ELF-1 (cell line): ENCODE measurements at regions not wholly inside any gene's neighbourhood (a gene's known extent, or its start where the extent isn't known, plus 50 kb on each side); places are given as distances from the start of the nearest gene placed in this dataset.
A peak's percentile ranks its signal among the peaks of the same experiment; 100 is the strongest.

ENCODE experiments used
- DNase-seq: peaks from one replicate; pipeline ENCODE4 v3.0.0-alpha.2; 2016; ENCODE audit warnings: low read depth, low spot score

GRCh38 chr5:14986413-14986812 lies 114.8 kb upstream of the ANKH start:
- no peak for DNase-seq

GRCh38 chr5:14983666-14984441 lies 112.3 kb upstream of the ANKH start:
- DNase-seq = no peak

- no peak for DNase-seq
Observed at GRCh38 chr5:14980698-14981097, 109.1 kb upstream of the ANKH start.

- DNase-seq = no peak
Observed at GRCh38 chr5:14977058-14977685, 105.6 kb upstream of the ANKH start.

GRCh38 chr5:14976486-14976885 lies 104.9 kb upstream of the ANKH start:
- no peak for DNase-seq

- no peak for DNase-seq
Observed at GRCh38 chr5:14971873-14972272, 100.3 kb upstream of the ANKH start.

- DNase-seq = no peak
Observed at GRCh38 chr5:14968796-14969195, 97.2 kb upstream of the ANKH start.

GRCh38 chr5:14967166-14967565 lies 95.6 kb upstream of the ANKH start:
- DNase-seq = no peak

- DNase-seq = no peak
Observed at GRCh38 chr5:14965815-14966214, 94.2 kb upstream of the ANKH start.

GRCh38 chr5:14962604-14963003 lies 91.0 kb upstream of the ANKH start:
- DNase-seq = no peak

GRCh38 chr5:14960120-14960462 lies 88.5 kb upstream of the ANKH start:
- no peak for DNase-seq

- DNase-seq = no peak
Observed at GRCh38 chr5:14959399-14960119, 88.0 kb upstream of the ANKH start.

GRCh38 chr5:14958188-14958587 lies 86.6 kb upstream of the ANKH start:
- DNase-seq = no peak

- peak; percentile 44 for DNase-seq
Observed at GRCh38 chr5:14956423-14957046, 85.0 kb upstream of the ANKH start.

- peak; percentile 60 for DNase-seq
Observed at GRCh38 chr5:14954616-14955343, 83.2 kb upstream of the ANKH start.

- DNase-seq = no peak
Observed at GRCh38 chr5:14954216-14954615, 82.6 kb upstream of the ANKH start.

GRCh38 chr5:14953075-14953607 lies 81.6 kb upstream of the ANKH start:
- peak; percentile 32 for DNase-seq

- DNase-seq = no peak
Observed at GRCh38 chr5:14948383-14948782, 76.8 kb upstream of the ANKH start.

- peak; percentile 4 for DNase-seq
Observed at GRCh38 chr5:14946815-14947620, 75.4 kb upstream of the ANKH start.

- no peak for DNase-seq
Observed at GRCh38 chr5:14945450-14945849, 73.9 kb upstream of the ANKH start.

- DNase-seq = no peak
Observed at GRCh38 chr5:14944996-14945395, 73.4 kb upstream of the ANKH start.
